Suprapubic skin (tissue), 3 donors: ENCODE measurements at regions not wholly inside any gene's neighbourhood (a gene's known extent, or its start where the extent isn't known, plus 50 kb on each side); places are given as distances from the start of the nearest gene placed in this dataset.

Experiments
- POLR2AphosphoS5 ChIP-seq, 3 donors: sonication (generic); formaldehyde crosslinking; IDR thresholded peaks; one replicate each; pipeline ENCODE4 v1.6.1; 2017; ENCODE audit warnings: antibody characterized with exemption in 3 of 3
- TF ChIP-seq, protein P1 (sequence below), 2 donors: fragments of 200-600 bp in 1 of 2; fragments of 450-650 bp in 1 of 2; sonication (generic) in 1 of 2; IDR thresholded peaks; one replicate each; pipeline ENCODE4 v1.5.1; 2016 to 2019; ENCODE audit warnings: antibody characterized with exemption in 2 of 2, mild to moderate bottlenecking in 1 of 2, moderate library complexity in 1 of 2

DNA sequence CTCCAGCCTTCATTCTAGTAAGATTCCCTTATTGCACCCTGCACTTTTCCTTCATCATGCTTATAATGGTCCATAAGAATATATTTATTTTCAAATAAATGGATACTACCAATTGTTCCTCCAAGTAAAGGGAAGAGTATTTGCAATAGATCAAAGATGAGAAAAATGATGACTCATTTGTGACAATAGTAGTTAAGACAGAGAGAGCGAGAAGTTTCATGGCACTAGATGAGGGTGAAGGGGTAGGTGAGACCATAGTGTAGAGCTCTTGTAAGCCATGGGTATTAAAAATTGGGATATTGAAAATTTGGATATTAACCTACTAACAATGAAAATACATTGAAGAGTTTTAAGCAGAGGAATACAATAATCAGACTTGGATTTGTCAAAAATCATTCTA, 404.6 kb downstream of the EFNA5 start:
- TF ChIP-seq, protein P1, sequence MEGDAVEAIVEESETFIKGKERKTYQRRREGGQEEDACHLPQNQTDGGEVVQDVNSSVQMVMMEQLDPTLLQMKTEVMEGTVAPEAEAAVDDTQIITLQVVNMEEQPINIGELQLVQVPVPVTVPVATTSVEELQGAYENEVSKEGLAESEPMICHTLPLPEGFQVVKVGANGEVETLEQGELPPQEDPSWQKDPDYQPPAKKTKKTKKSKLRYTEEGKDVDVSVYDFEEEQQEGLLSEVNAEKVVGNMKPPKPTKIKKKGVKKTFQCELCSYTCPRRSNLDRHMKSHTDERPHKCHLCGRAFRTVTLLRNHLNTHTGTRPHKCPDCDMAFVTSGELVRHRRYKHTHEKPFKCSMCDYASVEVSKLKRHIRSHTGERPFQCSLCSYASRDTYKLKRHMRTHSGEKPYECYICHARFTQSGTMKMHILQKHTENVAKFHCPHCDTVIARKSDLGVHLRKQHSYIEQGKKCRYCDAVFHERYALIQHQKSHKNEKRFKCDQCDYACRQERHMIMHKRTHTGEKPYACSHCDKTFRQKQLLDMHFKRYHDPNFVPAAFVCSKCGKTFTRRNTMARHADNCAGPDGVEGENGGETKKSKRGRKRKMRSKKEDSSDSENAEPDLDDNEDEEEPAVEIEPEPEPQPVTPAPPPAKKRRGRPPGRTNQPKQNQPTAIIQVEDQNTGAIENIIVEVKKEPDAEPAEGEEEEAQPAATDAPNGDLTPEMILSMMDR (IDR thresholded peaks at IDR 0.05), result no peak
- no peak for TF ChIP-seq POLR2AphosphoS5 (IDR thresholded peaks at IDR 0.05)
